Inferior parietal cortex (tissue), 1 donor: ENCODE measurements at regions not wholly inside any gene's neighbourhood (a gene's known extent, or its start where the extent isn't known, plus 50 kb on each side); places are given as distances from the start of the nearest gene placed in this dataset.
"Not testable (repeated sequence)": the region's sequence is repeated elsewhere in the genome, so short reads cannot be mapped to it uniquely, and the experiment has no call there.

Source experiments
- DNase-seq: peaks from one replicate; pipeline ENCODE4 v3.0.0-alpha.2; 2016; ENCODE audit errors: extremely low spot score

GRCh38 chr4:12110627-12111026 lies 681.9 kb upstream of the HS3ST1 start:
- no peak for DNase-seq

DNA sequence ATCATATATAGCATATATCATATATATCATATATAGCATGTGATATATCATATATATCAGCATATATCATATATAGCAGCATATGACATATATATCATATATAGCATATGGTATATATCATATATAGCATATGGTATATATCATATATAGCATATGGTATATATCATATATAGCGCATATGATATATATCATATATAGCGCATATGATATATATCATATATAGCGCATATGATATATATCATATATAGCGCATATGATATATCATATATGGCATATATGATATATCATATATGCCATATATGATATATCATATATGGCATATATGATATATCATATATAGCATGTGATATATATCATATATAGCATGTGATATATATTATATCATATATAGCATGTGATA lies 680.4 kb upstream of the HS3ST1 start:
- not testable (repeated sequence) for DNase-seq

DNA sequence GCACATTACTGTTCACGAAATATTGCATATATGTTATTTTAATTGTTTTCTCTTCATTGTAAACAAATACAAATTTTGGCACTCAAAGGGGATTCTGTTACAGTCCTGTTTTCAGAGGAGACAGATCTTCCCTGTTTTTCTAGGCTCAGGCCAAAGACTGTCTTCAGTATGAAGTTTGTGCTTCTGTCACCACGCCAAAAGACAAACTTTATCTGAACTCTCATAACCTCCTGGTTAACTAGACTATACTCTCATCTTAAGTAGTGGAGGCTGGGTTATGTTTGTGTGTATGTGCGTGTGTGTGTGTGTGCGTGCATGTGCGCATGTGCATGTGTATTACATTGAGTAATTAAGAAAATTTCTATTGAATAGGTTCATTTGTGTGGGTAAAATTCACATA lies 676.8 kb upstream of the HS3ST1 start:
- no peak for DNase-seq

GRCh38 chr4:12089920-12090319 lies 661.2 kb upstream of the HS3ST1 start:
- DNase-seq: not testable (repeated sequence)

- no peak for DNase-seq
Measured at GRCh38 chr4:12084690-12085089, 656.0 kb upstream of the HS3ST1 start.

- DNase-seq: no peak
Measured at GRCh38 chr4:12071316-12071715, 642.6 kb upstream of the HS3ST1 start.

DNA sequence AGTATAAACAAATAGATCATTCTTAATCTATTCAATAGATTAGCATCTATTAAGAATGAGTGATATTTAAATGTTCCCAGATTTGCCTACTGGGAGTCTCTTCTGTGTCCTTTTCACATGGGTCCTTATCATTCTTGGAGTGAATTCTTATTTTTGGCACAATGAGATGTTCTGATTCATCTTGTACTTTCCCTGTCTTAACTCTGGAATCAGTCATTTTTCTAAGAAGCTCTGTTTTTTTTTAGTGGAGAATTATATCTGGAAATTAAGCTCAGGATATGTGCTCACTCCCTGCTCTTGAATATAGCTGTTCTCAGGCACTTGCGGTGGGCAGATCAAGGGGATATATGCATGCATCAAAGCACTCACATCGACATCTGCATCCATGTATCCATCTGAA lies 625.3 kb upstream of the HS3ST1 start:
- DNase-seq: no peak

GRCh38 chr4:12053556-12053955 lies 624.9 kb upstream of the HS3ST1 start:
- no peak for DNase-seq

DNA sequence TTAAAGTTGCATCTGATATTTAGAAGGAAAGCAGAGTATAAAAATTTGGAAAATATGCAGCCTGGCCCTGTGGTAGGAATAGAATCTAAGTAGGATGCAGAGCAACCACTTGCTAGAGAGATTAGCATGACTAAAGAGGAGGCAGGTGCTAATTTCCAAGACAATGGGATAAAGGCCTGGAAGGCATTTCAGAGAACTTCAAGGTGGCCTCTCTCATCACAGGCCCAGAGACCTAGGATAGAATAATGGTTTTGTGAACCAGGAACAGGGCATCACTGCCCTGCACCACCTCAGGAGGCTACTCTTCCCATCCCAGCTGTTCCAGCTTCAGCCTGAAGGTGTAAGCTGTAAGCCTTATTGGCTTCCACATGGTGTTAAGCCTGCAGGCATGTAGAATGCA lies 621.7 kb upstream of the HS3ST1 start:
- no peak for DNase-seq

GRCh38 chr4:12042818-12043217 lies 614.1 kb upstream of the HS3ST1 start:
- DNase-seq: no peak

DNA sequence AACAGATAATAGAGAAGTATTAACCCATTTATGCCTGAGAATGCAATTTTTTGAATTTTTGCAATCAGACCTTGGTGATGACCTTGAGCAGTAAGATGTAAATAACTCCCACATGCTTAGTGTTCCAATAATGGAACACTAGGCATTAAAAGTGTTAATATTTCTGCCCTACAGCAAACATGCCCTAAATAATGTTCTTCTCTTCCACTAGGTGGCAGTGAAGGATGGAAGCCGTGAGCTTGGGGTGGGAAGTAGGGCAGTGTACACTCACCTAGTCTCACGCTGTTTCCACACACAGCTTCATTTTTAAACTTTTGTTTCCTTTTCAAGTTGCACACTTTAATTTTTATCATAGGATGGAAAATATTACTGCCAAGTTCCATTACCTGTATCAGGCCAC lies 613.1 kb upstream of the HS3ST1 start:
- no peak for DNase-seq

GRCh38 chr4:12036450-12036849 lies 607.8 kb upstream of the HS3ST1 start:
- no peak for DNase-seq

GRCh38 chr4:12028258-12028657 lies 599.6 kb upstream of the HS3ST1 start:
- DNase-seq: no peak

GRCh38 chr4:12022409-12022808 lies 593.7 kb upstream of the HS3ST1 start:
- DNase-seq: no peak

GRCh38 chr4:12016729-12017128 lies 588.0 kb upstream of the HS3ST1 start:
- no peak for DNase-seq

GRCh38 chr4:12005471-12005870 lies 576.8 kb upstream of the HS3ST1 start:
- peak; percentile 45 for DNase-seq

- not testable (repeated sequence) for DNase-seq
Measured at GRCh38 chr4:11996581-11996980, 567.9 kb upstream of the HS3ST1 start.

GRCh38 chr4:11976726-11977263 lies 548.1 kb upstream of the HS3ST1 start:
- DNase-seq: no peak

DNA sequence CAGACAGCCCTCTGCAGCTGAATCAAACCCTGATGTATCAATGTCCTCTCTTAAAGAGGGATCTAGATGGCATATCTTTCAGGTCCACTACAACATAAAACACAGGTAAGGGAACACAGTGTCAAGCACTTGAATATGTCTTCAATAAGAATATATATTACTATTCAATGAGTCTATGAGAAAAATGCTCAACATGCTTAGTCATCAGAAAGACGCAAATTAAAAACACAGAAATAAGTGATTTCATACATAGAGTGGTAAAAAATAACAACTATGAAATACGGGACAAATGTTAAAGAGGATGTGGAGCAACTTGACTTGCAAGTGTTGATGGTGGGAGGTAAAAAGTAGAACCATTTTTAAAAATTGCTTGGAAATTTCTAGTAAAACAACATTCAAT lies 544.6 kb upstream of the HS3ST1 start:
- DNase-seq: no peak

- DNase-seq: no peak
Measured at GRCh38 chr4:11970754-11971153, 542.1 kb upstream of the HS3ST1 start.

- no peak for DNase-seq
Measured at GRCh38 chr4:11966782-11967181, 538.1 kb upstream of the HS3ST1 start.

DNA sequence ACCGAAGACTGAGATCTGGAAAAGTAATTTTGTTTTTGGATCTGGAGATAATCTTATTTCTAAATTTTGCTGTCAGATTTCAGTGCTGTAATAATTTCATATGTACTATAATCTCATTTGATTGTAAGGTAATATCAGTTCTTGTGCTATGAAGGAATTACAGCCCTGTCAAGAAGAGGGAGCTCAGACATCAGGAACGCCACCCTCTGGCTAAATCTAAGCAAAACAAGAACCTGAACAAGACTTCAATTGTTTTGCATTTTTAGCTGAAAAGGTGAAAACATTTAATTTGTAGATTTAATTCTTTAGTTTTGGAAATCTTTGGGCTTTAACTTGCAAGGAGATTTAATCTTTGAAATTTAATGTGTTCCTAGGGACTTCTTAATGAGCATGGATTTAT lies 525.4 kb upstream of the HS3ST1 start:
- peak; percentile 14 for DNase-seq

GRCh38 chr4:11949355-11949754 lies 520.7 kb upstream of the HS3ST1 start:
- no peak for DNase-seq

DNA sequence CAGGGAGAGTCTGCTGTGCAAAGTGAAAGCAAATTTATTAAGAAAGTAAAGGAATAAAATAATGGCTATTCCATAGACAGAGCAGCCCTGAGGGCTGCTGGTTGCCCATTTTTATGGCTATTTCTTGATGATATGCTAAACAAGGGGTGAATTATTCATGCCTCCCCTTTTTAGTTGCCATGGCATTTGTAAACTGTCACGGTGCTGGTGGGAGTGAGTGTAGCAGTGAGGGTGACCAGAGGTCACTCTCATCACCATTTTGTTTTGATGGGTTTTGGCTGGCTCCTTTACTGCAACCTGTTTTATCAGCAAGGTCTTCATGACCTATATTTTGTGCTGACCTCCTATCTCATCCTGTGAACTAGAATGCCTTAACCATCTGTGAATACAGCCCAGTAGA lies 518.9 kb upstream of the HS3ST1 start:
- not testable (repeated sequence) for DNase-seq

- DNase-seq: no peak
Measured at GRCh38 chr4:11937941-11938340, 509.2 kb upstream of the HS3ST1 start.
